ENCODE measurements at regions not wholly inside any gene's neighbourhood (a gene's known extent, or its start where the extent isn't known, plus 50 kb on each side); places are given as distances from the start of the nearest gene placed in this dataset.

DNA sequence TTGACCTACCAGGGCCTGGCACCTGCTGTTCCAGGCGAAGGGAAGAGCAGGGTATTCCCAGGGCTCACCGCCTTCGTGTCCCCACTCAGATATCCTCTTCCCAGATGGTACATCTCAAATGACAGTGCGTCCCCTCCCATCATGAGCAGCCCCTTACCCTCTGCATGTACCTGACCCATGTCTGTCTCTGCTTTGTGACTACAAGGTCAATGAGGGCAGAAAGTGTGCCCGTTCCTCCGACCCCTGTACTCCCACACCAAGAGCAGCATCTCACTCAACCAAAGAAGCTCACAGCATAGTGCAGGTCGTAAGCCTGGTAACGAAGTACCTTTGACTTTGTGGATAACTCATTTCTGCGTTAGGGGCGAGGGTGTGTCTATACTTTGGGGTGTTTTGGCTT is 142.6 kb downstream of the KATNIP start:
- TF ChIP-seq, protein P1, sequence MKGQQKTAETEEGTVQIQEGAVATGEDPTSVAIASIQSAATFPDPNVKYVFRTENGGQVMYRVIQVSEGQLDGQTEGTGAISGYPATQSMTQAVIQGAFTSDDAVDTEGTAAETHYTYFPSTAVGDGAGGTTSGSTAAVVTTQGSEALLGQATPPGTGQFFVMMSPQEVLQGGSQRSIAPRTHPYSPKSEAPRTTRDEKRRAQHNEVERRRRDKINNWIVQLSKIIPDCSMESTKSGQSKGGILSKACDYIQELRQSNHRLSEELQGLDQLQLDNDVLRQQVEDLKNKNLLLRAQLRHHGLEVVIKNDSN (IDR thresholded peaks at IDR 0.05; ENCODE audit: borderline replicate concordance, low read depth) = no peak
- TF ChIP-seq, protein P2, sequence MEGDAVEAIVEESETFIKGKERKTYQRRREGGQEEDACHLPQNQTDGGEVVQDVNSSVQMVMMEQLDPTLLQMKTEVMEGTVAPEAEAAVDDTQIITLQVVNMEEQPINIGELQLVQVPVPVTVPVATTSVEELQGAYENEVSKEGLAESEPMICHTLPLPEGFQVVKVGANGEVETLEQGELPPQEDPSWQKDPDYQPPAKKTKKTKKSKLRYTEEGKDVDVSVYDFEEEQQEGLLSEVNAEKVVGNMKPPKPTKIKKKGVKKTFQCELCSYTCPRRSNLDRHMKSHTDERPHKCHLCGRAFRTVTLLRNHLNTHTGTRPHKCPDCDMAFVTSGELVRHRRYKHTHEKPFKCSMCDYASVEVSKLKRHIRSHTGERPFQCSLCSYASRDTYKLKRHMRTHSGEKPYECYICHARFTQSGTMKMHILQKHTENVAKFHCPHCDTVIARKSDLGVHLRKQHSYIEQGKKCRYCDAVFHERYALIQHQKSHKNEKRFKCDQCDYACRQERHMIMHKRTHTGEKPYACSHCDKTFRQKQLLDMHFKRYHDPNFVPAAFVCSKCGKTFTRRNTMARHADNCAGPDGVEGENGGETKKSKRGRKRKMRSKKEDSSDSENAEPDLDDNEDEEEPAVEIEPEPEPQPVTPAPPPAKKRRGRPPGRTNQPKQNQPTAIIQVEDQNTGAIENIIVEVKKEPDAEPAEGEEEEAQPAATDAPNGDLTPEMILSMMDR (IDR thresholded peaks at IDR 0.05) = no peak
- TF ChIP-seq CHD2 (IDR thresholded peaks at IDR 0.05; ENCODE audit: low read length, partially characterized antibody) (no peak), GABPA (IDR thresholded peaks at IDR 0.05; ENCODE audit: low read depth) (no peak), EZH2phosphoT487 (IDR thresholded peaks at IDR 0.05; ENCODE audit: borderline replicate concordance, low read depth) (no peak), JUND (IDR thresholded peaks at IDR 0.05) (no peak), RAD21 (IDR thresholded peaks at IDR 0.05; ENCODE audit: low read length) (no peak), TAF1 (IDR thresholded peaks at IDR 0.05; ENCODE audit: borderline replicate concordance, low read depth, low read length) (no peak), EP300 (IDR thresholded peaks at IDR 0.05; ENCODE audit: borderline replicate concordance in 1 of 2, low read depth in 1 of 2, low read length in 1 of 2) (no peak), RFX5 (IDR thresholded peaks at IDR 0.05; ENCODE audit: low read length) (no peak)
- TF ChIP-seq, protein P3, sequence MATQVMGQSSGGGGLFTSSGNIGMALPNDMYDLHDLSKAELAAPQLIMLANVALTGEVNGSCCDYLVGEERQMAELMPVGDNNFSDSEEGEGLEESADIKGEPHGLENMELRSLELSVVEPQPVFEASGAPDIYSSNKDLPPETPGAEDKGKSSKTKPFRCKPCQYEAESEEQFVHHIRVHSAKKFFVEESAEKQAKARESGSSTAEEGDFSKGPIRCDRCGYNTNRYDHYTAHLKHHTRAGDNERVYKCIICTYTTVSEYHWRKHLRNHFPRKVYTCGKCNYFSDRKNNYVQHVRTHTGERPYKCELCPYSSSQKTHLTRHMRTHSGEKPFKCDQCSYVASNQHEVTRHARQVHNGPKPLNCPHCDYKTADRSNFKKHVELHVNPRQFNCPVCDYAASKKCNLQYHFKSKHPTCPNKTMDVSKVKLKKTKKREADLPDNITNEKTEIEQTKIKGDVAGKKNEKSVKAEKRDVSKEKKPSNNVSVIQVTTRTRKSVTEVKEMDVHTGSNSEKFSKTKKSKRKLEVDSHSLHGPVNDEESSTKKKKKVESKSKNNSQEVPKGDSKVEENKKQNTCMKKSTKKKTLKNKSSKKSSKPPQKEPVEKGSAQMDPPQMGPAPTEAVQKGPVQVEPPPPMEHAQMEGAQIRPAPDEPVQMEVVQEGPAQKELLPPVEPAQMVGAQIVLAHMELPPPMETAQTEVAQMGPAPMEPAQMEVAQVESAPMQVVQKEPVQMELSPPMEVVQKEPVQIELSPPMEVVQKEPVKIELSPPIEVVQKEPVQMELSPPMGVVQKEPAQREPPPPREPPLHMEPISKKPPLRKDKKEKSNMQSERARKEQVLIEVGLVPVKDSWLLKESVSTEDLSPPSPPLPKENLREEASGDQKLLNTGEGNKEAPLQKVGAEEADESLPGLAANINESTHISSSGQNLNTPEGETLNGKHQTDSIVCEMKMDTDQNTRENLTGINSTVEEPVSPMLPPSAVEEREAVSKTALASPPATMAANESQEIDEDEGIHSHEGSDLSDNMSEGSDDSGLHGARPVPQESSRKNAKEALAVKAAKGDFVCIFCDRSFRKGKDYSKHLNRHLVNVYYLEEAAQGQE (IDR thresholded peaks at IDR 0.05; ENCODE audit: low read depth, low read length) = no peak
- TF ChIP-seq, protein P4, sequence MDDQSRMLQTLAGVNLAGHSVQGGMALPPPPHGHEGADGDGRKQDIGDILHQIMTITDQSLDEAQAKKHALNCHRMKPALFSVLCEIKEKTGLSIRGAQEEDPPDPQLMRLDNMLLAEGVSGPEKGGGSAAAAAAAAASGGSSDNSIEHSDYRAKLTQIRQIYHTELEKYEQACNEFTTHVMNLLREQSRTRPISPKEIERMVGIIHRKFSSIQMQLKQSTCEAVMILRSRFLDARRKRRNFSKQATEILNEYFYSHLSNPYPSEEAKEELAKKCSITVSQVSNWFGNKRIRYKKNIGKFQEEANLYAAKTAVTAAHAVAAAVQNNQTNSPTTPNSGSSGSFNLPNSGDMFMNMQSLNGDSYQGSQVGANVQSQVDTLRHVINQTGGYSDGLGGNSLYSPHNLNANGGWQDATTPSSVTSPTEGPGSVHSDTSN (IDR thresholded peaks at IDR 0.05) = no peak
- TF ChIP-seq, protein P5, sequence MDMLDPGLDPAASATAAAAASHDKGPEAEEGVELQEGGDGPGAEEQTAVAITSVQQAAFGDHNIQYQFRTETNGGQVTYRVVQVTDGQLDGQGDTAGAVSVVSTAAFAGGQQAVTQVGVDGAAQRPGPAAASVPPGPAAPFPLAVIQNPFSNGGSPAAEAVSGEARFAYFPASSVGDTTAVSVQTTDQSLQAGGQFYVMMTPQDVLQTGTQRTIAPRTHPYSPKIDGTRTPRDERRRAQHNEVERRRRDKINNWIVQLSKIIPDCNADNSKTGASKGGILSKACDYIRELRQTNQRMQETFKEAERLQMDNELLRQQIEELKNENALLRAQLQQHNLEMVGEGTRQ (IDR thresholded peaks at IDR 0.05; ENCODE audit: borderline replicate concordance, low read depth, low read length) = no peak
- TF ChIP-seq, protein P6, sequence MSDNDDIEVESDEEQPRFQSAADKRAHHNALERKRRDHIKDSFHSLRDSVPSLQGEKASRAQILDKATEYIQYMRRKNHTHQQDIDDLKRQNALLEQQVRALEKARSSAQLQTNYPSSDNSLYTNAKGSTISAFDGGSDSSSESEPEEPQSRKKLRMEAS (IDR thresholded peaks at IDR 0.05; ENCODE audit: low read depth) = no peak

All from SK-N-SH (cell line).